Left ventricle myocardium inferior (tissue), 1 donor: ENCODE measurements at regions not wholly inside any gene's neighbourhood (a gene's known extent, or its start where the extent isn't known, plus 50 kb on each side); places are given as distances from the start of the nearest gene placed in this dataset.

Experiments
- DNase-seq: peaks from one replicate; pipeline ENCODE4 v3.0.0-alpha.2; 2020
- H3K27ac ChIP-seq: fragments of 200-600 bp; replicated peaks from 2 replicates; pipeline ENCODE4 v1.8.0; 2021
- H3K27me3 ChIP-seq: fragments of 200-600 bp; 2 replicates; pipeline ENCODE4 v1.8.0; 2021; ENCODE audit warnings: low read depth
- H3K36me3 ChIP-seq: fragments of 200-600 bp; 2 replicates; pipeline ENCODE4 v1.8.0; 2021
- H3K4me1 ChIP-seq: fragments of 200-600 bp; 2 replicates; pipeline ENCODE4 v1.8.0; 2021
- H3K4me3 ChIP-seq: fragments of 200-600 bp; 2 replicates; pipeline ENCODE4 v1.8.0; 2021; ENCODE audit warnings: mild to moderate bottlenecking, moderate library complexity
- H3K9me3 ChIP-seq: fragments of 200-600 bp; replicated peaks from 2 replicates; pipeline ENCODE4 v1.8.0; 2021
- intact Hi-C: fragments of 100-400 bp; cut with micrococcal nuclease; formaldehyde crosslinking; loops from one replicate; pipeline ENCODE4 v1.11.0; 2022
- TF ChIP-seq, protein P1 (sequence below): fragments of 200-600 bp; IDR thresholded peaks from 2 replicates; pipeline ENCODE4 v1.8.0; 2021; ENCODE audit warnings: antibody characterized with exemption, mild to moderate bottlenecking, borderline replicate concordance
- donor health status: DM: no; HTN: yes; CAD: no; lungs with severe emphysema.

GRCh38 chr5:122653087-122654017, 121.5 kb upstream of the SNX2 start:
- intact Hi-C loops = no loop called here
- DNase-seq = no peak
- Histone ChIP-seq H3K4me3 (no peak overlapping the region), H3K27me3 (no peaks in the 10 kb centered on the region), H3K9me3 (no peaks in the 10 kb centered on the region), H3K36me3 (no peaks in the 10 kb centered on the region), H3K27ac (no peak overlapping the region), H3K4me1 (no peaks in the 10 kb centered on the region)
- TF ChIP-seq, protein P1, sequence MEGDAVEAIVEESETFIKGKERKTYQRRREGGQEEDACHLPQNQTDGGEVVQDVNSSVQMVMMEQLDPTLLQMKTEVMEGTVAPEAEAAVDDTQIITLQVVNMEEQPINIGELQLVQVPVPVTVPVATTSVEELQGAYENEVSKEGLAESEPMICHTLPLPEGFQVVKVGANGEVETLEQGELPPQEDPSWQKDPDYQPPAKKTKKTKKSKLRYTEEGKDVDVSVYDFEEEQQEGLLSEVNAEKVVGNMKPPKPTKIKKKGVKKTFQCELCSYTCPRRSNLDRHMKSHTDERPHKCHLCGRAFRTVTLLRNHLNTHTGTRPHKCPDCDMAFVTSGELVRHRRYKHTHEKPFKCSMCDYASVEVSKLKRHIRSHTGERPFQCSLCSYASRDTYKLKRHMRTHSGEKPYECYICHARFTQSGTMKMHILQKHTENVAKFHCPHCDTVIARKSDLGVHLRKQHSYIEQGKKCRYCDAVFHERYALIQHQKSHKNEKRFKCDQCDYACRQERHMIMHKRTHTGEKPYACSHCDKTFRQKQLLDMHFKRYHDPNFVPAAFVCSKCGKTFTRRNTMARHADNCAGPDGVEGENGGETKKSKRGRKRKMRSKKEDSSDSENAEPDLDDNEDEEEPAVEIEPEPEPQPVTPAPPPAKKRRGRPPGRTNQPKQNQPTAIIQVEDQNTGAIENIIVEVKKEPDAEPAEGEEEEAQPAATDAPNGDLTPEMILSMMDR = no peak

GRCh38 chr5:122656160-122656559, 118.7 kb upstream of the SNX2 start:
- H3K9me3 ChIP-seq = no peaks in the 10 kb centered on the region
- DNase-seq = no peak
- no peaks in the 10 kb centered on the region for H3K4me1 ChIP-seq
- no peaks in the 10 kb centered on the region for H3K27me3 ChIP-seq
- no peak overlapping the region for H3K27ac ChIP-seq
- no peak overlapping the region for H3K4me3 ChIP-seq
- TF ChIP-seq, protein P1 = no peak
- intact Hi-C loops = no loop called here
- H3K36me3 ChIP-seq = no peaks in the 10 kb centered on the region

DNA sequence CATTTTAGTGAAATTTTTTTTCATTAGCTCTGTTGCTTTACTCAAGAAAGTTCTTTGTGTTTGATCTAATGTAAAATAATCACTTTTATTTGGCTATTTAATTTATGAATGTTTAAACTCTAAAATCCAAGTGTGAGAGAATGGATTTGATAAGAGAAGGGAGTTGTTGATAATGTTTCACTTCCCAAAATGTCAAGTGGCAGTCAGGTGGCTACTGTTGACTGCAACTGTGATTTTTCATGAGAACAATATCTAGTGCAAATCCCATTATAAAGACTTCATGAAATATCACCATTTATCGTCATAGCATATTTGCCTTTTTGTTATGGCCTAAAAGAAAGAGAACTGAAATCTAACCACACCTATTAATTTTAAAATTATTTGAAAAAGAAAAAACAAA, 118.3 kb upstream of the SNX2 start:
- H3K9me3 ChIP-seq = no peaks in the 10 kb centered on the region
- H3K27ac ChIP-seq = no peak overlapping the region
- intact Hi-C loops = no loop called here
- DNase-seq = no peak
- no peaks in the 10 kb centered on the region for H3K27me3 ChIP-seq
- H3K4me1 ChIP-seq = no peaks in the 10 kb centered on the region
- no peak overlapping the region for H3K4me3 ChIP-seq
- H3K36me3 ChIP-seq = no peaks in the 10 kb centered on the region
- TF ChIP-seq, protein P1 = no peak

DNA sequence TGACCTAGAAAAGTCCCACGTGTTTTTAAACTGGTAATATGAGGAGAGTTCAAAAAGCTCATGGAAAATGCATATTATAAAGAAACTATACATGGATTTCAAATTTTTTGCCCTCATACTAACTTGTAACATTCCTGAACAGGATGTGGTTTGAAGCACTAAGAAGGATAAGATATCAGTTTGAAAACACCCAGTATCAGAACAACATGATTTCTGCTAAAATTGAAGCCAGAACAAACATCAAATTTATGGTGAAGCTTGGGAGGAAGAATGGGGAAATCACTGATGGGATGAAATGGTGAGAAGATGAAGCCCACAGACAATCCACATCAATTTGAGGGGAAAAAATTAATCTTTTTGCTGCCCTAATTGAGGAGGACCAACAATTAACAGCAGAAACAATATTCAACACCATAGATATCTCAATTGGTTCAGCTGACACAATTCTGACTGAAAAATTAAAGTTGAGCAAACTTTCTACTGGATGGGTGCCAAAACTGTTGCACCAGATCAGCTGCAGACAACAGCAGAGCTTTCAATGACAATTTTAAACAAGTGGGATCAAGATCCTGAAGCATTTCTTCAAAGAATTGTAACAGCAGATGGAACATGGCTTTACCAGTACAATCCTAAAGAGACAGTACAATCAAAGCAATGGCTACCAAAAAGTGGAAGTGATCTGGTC, 113.2 kb upstream of the SNX2 start:
- TF ChIP-seq, protein P1 = no peak
- no peak for DNase-seq
- Histone ChIP-seq H3K9me3 (no peaks in the 10 kb centered on the region), H3K4me1 (no peaks in the 10 kb centered on the region), H3K27ac (no peak overlapping the region), H3K27me3 (no peaks in the 10 kb centered on the region), H3K4me3 (no peak overlapping the region), H3K36me3 (no peaks in the 10 kb centered on the region)
- intact Hi-C loops = no loop called here

DNA sequence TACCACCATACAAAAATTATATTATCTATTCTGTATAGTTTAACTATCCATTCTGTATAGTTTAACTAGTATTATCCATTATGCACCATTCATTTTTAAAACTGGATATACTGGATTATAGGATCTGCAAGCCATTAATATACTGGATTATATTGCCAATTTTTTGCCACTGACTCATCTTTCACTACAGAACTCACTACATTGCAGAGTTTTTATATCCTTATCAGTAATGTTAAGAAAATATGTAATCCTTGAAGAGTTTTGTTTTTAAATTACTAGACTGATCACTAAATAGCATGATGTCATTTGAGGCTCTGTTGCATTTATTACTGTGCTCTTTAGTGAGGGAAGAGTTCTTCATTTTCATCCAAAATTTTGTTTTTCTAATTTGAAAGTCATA, 109.8 kb upstream of the SNX2 start:
- DNase-seq = no peak
- Histone ChIP-seq H3K4me1 (no peaks in the 10 kb centered on the region), H3K27ac (no peak overlapping the region), H3K4me3 (no peak overlapping the region), H3K36me3 (no peaks in the 10 kb centered on the region), H3K9me3 (no peaks in the 10 kb centered on the region), H3K27me3 (no peaks in the 10 kb centered on the region)
- intact Hi-C loops = no loop called here
- TF ChIP-seq, protein P1 = no peak
